Activated CD4-positive, alpha-beta T cell treated with anti-CD3 and anti-CD28 coated beads, Interleukin-2, amount 50 U/mL, for 4 hours (primary cell): ENCODE measurements at regions not wholly inside any gene's neighbourhood (a gene's known extent, or its start where the extent isn't known, plus 50 kb on each side); places are given as distances from the start of the nearest gene placed in this dataset.

Experiments used
- DNase-seq, 2 experiments: peaks; one replicate each; pipeline ENCODE4 v3.0.0-alpha.2; 2020

DNA sequence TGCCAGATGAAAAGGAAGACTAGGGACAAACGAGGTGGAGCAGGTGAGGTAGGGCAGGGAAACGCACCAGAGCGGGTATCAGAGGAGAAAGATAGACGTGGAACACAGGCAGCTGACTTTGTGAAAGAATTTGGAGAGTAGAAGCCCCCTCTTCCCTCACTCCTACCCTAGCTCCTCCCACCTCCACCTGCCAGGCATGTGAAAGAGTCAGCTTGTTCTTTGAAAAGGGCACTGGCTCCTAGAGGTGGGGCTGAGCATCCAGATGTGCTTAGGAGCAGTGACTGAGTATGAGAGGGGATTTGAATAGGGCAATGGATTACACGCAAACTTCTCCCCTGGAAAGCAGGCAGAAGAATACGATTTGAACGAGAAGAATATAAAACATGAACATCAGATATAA lies 174.2 kb upstream of the INHBA start:
- DNase-seq: no peak

DNA sequence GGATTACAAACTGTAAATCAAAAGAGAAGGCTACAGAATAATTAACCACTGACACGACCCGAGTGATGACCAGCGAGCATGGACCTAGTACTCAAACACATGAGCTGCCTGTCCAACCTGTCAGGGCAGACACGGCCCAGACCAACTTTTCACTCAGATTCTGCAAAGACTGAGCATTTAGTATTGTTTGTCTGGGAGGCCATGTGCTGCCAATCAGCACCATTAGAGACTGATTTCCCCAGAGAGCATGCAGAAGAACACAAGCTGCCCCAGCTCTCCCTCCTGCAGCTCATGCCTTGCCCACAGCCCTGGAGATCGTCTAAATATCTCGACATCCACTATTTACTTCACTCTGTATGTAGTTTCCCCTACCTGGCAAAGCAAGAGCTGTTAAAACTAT lies 172.6 kb upstream of the INHBA start:
- DNase-seq: no peak

DNA sequence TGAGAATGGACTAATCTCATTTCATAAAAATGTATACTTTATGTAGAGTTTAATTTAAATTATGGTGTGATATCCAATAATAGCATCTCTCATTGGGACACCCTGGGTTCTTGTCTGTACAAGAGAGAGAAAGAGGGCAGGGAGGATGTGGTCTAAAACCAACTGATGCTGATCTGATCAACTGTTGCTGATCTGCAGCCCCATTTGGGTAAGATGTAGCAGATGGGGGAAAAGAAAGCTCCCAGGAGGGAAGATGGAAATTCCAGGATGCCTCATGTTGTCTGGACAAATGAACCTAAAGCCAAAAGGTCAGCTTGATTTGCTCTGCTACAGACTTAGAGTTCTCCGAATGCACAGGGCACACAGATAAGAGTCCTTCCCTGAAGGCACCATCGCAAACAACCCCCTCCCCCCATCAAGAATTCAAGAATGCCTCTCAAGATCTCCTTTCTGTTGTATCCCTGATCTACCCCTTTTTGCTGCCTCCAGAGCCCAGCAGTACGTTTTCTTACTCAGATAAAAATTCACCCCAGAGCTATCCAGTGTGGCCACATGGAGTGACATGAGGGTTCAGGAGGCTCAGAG lies 171.4 kb upstream of the INHBA start:
- no peak for DNase-seq

DNA sequence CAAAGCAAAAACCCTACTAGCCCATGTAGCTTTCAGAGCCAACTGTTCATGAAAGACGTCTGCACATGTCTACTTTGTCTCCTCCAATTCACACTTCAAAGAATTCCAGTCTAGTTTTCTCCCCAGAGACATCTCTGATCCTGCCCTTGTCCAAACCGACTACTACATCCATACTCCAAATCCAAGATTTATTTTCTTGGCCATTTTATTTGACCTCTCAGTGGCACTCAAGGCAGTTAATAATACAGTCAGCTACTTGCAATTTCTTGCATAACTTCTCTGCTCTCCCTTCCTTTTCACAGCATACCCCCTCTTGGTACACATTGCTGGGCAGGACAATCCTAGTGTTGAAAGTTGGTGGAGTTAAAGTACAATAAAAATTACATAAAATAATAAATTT lies 170.9 kb upstream of the INHBA start:
- no peak for DNase-seq

DNA sequence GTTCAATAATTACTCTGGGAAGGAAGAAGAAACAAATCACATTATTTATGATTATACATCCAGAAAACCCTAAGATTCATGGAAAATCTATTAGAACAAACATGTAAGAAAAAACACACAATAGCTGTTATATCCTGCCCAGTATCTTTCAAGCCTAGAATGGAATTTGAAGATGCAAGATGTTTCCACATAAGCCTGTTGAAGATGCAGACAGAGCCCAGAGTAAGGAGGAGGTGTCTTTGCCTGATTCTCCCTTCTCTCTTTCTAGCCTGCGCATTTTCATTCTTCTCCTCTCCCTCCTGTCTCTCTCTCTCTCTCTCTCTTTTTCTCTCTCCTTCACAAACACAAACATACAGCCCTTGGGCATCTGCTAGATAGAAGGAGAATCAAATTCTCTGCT lies 170.1 kb upstream of the INHBA start:
- no peak for DNase-seq

GRCh38 chr7:41870461-41871138 lies 167.7 kb upstream of the INHBA start:
- no peak for DNase-seq

GRCh38 chr7:41869997-41870396 lies 167.1 kb upstream of the INHBA start:
- no peak for DNase-seq

GRCh38 chr7:41869596-41869995 lies 166.7 kb upstream of the INHBA start:
- no peak for DNase-seq

DNA sequence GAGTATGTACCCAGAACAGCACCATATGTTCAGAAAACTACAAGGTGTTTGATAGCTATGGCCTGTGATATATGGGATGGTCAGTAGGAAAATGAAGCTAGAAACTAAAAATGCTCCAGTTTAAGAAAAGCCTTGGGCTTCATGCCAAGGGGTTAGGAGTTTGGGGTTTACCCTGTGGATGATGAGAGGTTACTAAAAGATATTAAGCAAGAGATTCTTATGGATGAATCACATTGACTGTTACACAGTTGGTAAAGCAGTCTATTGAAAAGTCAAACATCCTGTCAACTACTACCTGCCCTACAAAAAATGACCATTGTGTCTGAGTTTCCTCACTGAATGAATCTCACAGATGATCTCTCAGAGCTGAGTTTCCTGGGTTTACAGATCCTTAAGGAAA lies 166.2 kb upstream of the INHBA start:
- no peak for DNase-seq

GRCh38 chr7:41867639-41868280 lies 164.9 kb upstream of the INHBA start:
- DNase-seq: no peak

DNA sequence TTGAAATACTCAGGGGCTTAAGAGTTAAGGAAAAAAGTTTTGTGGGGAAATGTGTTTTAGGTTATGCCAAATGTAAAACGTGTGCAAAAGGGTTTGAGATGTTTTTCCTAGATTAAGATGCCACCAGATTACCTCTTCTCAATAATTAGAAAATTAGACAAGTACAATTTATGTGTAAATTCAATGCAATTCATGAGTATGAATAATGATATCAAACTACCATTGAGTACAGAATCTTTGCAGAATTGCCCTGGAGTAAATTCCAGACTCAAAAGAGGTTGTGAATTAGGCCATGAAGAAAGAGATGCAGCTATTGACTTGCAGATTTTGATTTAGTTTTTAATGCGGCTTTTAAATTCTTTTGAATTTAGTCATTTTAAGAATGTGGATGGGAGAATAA lies 159.4 kb upstream of the INHBA start:
- DNase-seq: no peak

DNA sequence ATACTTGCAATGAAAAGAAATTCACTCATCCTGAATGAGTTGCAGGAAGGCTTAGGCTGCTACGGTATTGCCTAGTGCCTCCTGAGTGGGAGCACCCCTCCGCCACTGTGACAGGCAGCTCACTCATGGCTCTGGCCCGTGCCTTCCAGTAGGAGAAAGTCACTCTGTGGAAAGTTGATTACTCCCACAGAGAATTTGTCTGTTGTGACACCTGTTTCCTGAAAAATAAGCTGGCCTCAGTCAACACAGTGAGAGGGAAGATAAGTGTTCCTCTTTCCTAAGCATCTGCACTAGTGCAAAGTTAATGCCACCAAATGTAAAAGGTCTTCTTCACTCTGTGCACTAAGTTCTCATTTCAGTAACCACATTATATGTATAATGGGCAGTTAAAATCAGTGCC lies 158.8 kb upstream of the INHBA start:
- DNase-seq: no peak

GRCh38 chr7:41858201-41858600 lies 155.3 kb upstream of the INHBA start:
- no peak for DNase-seq

DNA sequence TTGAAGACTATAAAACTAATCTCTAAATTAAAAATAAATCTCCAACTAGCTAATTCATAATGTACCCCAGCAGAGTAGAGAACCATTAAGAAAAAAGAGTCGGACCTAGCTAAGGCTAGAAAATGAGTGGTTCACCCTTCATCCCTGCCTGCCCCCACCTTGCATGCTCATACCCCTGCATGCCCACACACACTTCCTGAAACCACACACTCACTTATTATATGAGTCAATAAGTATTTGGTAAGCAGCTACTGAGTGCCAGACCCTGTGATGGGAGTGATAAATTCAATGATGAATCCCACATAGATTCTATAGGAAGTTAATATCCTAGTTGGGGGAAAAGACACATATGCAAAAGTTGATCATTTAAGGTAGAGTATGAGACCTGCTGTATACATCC lies 152.9 kb upstream of the INHBA start:
- DNase-seq: no peak

GRCh38 chr7:41847606-41848005 lies 144.7 kb upstream of the INHBA start:
- no peak for DNase-seq

DNA sequence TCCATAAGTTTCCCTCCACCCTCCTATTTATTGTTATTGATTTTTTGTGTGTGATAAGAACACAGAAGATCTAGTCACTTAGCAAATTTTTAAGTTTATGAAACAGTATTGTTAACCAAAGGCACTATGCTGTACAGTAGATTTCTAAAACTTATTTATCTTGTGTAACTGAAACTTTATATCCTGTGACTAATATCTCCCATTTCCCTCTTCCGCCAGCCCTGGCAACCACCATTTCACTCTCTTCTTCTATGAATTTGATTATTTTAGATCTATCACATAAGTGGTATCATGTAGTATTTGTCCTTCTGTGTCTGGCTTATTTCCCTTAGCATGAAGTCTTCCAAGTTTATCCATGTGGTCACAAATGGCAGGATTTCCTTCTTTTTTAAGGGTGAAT lies 144.3 kb upstream of the INHBA start:
- no peak for DNase-seq

- no peak for DNase-seq
Observed at GRCh38 chr7:41842956-41843355, 140.1 kb upstream of the INHBA start.

- DNase-seq: no peak
Observed at GRCh38 chr7:41837916-41838315, 135.0 kb upstream of the INHBA start.

- DNase-seq: no peak
Observed at GRCh38 chr7:41835976-41836530, 133.2 kb upstream of the INHBA start.

- no peak for DNase-seq
Observed at GRCh38 chr7:41834805-41835694, 132.2 kb upstream of the INHBA start.

GRCh38 chr7:41832941-41833340 lies 130.1 kb upstream of the INHBA start:
- no peak for DNase-seq

- no peak for DNase-seq
Observed at GRCh38 chr7:41830271-41830670, 127.4 kb upstream of the INHBA start.

GRCh38 chr7:41828911-41829310 lies 126.0 kb upstream of the INHBA start:
- no peak for DNase-seq
